PC-3 (cell line): ENCODE measurements at regions not wholly inside any gene's neighbourhood (a gene's known extent, or its start where the extent isn't known, plus 50 kb on each side); places are given as distances from the start of the nearest gene placed in this dataset.

Experiments used
- ATAC-seq: fragments of 200-7000 bp; cut with Tn5 transposase; 2 replicates; pipeline ENCODE4 v1.9.1; 2020; ENCODE audit warnings: mild to moderate bottlenecking, moderate library complexity
- BruUV-seq: library from RNA; stranded (reverse); fragments of 400-500 nt; replicated peaks from 2 replicates; lab custom pipeline; 2021; lab: Mats Ljungman, UMichigan
- CTCF ChIA-PET: fragments of 300-600 bp; sonication (Branson Sonifier 250); formaldehyde crosslinking; loops from one replicate; lab custom pipeline; 2022; ENCODE audit warnings: antibody characterized with exemption; lab: Charles Lee
- POLR2A ChIA-PET: fragments of 300-600 bp; sonication (Branson Sonifier 250); formaldehyde crosslinking; loops from one replicate; lab custom pipeline; 2022; ENCODE audit warnings: antibody characterized with exemption; ENCODE audit not compliant: unreplicated experiment; lab: Charles Lee
- DNase-seq: peaks from one replicate; pipeline ENCODE4 v3.0.0-alpha.2; 2015
- H2AFZ ChIP-seq: fragments of 300-600 bp; sonication (generic); 2 replicates; pipeline ENCODE4 v1.6.0; 2016; ENCODE audit warnings: antibody characterized with exemption, low read length
- H3F3A ChIP-seq: fragments of 300-600 bp; sonication (generic); one replicate; pipeline ENCODE4 v1.6.0; 2017; ENCODE audit warnings: antibody characterized with exemption, low read length, control low read depth, mild to moderate bottlenecking; ENCODE audit not compliant: unreplicated experiment
- H3K27ac ChIP-seq: fragments of 300-600 bp; sonication (generic); 2 replicates; pipeline ENCODE4 v1.5.1; 2016; ENCODE audit warnings: mild to moderate bottlenecking, low read length
- H3K27me3 ChIP-seq: fragments of 300-600 bp; sonication (generic); 2 replicates; pipeline ENCODE4 v1.6.1; 2016; ENCODE audit warnings: low read length, mixed read lengths
- H3K36me3 ChIP-seq: fragments of 300-600 bp; sonication (generic); 2 replicates; pipeline ENCODE4 v1.6.1; 2016; ENCODE audit warnings: low read depth, mixed run types, low read length, mixed read lengths
- H3K4me1 ChIP-seq: fragments of 300-600 bp; sonication (generic); 2 replicates; pipeline ENCODE4 v1.5.1; 2016; ENCODE audit warnings: low read length; ENCODE audit not compliant: insufficient read depth
- H3K4me2 ChIP-seq: fragments of 300-600 bp; sonication (generic); 2 replicates; pipeline ENCODE4 v1.6.0; 2016; ENCODE audit warnings: low read length
- H3K4me3 ChIP-seq: fragments of 300-600 bp; sonication (generic); 2 replicates; pipeline ENCODE4 v1.5.1; 2016; ENCODE audit warnings: mild to moderate bottlenecking, low read length, mixed read lengths
- H3K79me2 ChIP-seq: fragments of 300-600 bp; sonication (generic); 2 replicates; pipeline ENCODE4 v1.6.1; 2017; ENCODE audit warnings: low read length, mixed read lengths
- H3K9ac ChIP-seq: fragments of 300-600 bp; sonication (generic); 2 replicates; pipeline ENCODE4 v1.6.0; 2016; ENCODE audit warnings: mild to moderate bottlenecking, low read length
- H3K9me2 ChIP-seq: fragments of 300-600 bp; sonication (generic); replicated peaks from 2 replicates; pipeline ENCODE4 v1.6.1; 2016; ENCODE audit warnings: mixed run types, low read length, mixed read lengths
- H3K9me3 ChIP-seq: fragments of 300-600 bp; sonication (generic); 2 replicates; pipeline ENCODE4 v1.6.1; 2016; ENCODE audit warnings: low read length, mixed read lengths
- H4K20me1 ChIP-seq: fragments of 300-600 bp; sonication (generic); 2 replicates; pipeline ENCODE4 v1.6.1; 2016; ENCODE audit warnings: low read length, mixed read lengths
- CTCF ChIP-seq: fragments of 300-600 bp; sonication (generic); conservative IDR thresholded peaks from 2 replicates; pipeline ENCODE4 v1.5.1; 2017; ENCODE audit warnings: antibody characterized with exemption, low read depth, mild to moderate bottlenecking, low read length
- EZH2 ChIP-seq: fragments of 300-600 bp; sonication (generic); IDR thresholded peaks from one replicate; pipeline ENCODE4 v1.6.1; 2017; ENCODE audit warnings: antibody characterized with exemption, mild to moderate bottlenecking, low read length; ENCODE audit not compliant: unreplicated experiment
- EZH2phosphoT487 ChIP-seq: fragments of 300-600 bp; sonication (generic); IDR thresholded peaks from 2 replicates; pipeline ENCODE4 v1.6.1; 2018; ENCODE audit warnings: mild to moderate bottlenecking, antibody characterized with exemption, low read length, borderline replicate concordance
- intact Hi-C: fragments of 100-400 bp; cut with micrococcal nuclease; formaldehyde crosslinking; loops from 2 replicates; pipeline ENCODE4 v1.9.0; 2023

GRCh38 chrY:15326673-15327072 lies 802.3 kb downstream of the NLGN4Y start:
- H3K36me3 ChIP-seq: no peaks in the 10 kb centered on the region
- DNase-seq: no peak
- H4K20me1 ChIP-seq: no peaks in the 10 kb centered on the region
- H3K4me2 ChIP-seq: no peak overlapping the region
- ChIA-PET CTCF (no interaction called here), POLR2A (no interaction called here)
- no peak overlapping the region for H3K4me3 ChIP-seq
- no peaks in the 10 kb centered on the region for H3K4me1 ChIP-seq
- H3K9ac ChIP-seq: no peak overlapping the region
- TF ChIP-seq EZH2 (no peak), CTCF (no peak), EZH2phosphoT487 (no peak)
- intact Hi-C loops: no loop called here
- BruUV-seq: no TSS peak
- no peaks in the 10 kb centered on the region for H3K9me2 ChIP-seq
- H3K79me2 ChIP-seq: no peaks in the 10 kb centered on the region
- no peak for ATAC-seq
- H3K27ac ChIP-seq: no peak overlapping the region
- H3K27me3 ChIP-seq: no peaks in the 10 kb centered on the region
- no peak overlapping the region for H2AFZ ChIP-seq
- no peaks in the 10 kb centered on the region for H3K9me3 ChIP-seq
- no peaks in the 10 kb centered on the region for H3F3A ChIP-seq

GRCh38 chrY:15328848-15329247 lies 804.5 kb downstream of the NLGN4Y start:
- Histone ChIP-seq H2AFZ (no peak overlapping the region), H3F3A (no peaks in the 10 kb centered on the region), H3K4me1 (no peaks in the 10 kb centered on the region), H3K9ac (no peak overlapping the region), H4K20me1 (no peaks in the 10 kb centered on the region), H3K79me2 (no peaks in the 10 kb centered on the region), H3K27ac (no peak overlapping the region), H3K9me3 (no peaks in the 10 kb centered on the region), H3K9me2 (no peaks in the 10 kb centered on the region), H3K4me2 (no peak overlapping the region), H3K4me3 (no peak overlapping the region), H3K36me3 (no peaks in the 10 kb centered on the region), H3K27me3 (no peaks in the 10 kb centered on the region)
- intact Hi-C loops: no loop called here
- no peak for DNase-seq
- CTCF ChIA-PET: no interaction called here
- POLR2A ChIA-PET: no interaction called here
- no peak for ATAC-seq
- TF ChIP-seq EZH2phosphoT487: no peak
- TF ChIP-seq EZH2: no peak
- no peak for TF ChIP-seq CTCF
- BruUV-seq: no TSS peak

GRCh38 chrY:15343522-15343921 lies 819.2 kb downstream of the NLGN4Y start:
- ChIA-PET POLR2A (no interaction called here), CTCF (no interaction called here)
- intact Hi-C loops: no loop called here

More at GRCh38 chrY:15343522-15343921, 819.2 kb downstream of the NLGN4Y start:
- no peak overlapping the region for H3K4me3 ChIP-seq
- BruUV-seq: no TSS peak
- no peaks in the 10 kb centered on the region for H3K9me2 ChIP-seq
- no peaks in the 10 kb centered on the region for H3K36me3 ChIP-seq
- no peaks in the 10 kb centered on the region for H3K9me3 ChIP-seq
- no peaks in the 10 kb centered on the region for H3K4me1 ChIP-seq
- ATAC-seq: no peak
- TF ChIP-seq EZH2phosphoT487 (no peak), EZH2 (no peak), CTCF (no peak)
- no peak overlapping the region for H2AFZ ChIP-seq
- H3K9ac ChIP-seq: no peak overlapping the region
- no peaks in the 10 kb centered on the region for H3K79me2 ChIP-seq
- no peaks in the 10 kb centered on the region for H4K20me1 ChIP-seq
- no peak overlapping the region for H3K4me2 ChIP-seq
- no peaks in the 10 kb centered on the region for H3K27me3 ChIP-seq
- H3F3A ChIP-seq: no peaks in the 10 kb centered on the region
- H3K27ac ChIP-seq: no peak overlapping the region
- no peak for DNase-seq
